Activated T-cell treated with anti-CD3 and anti-CD28 coated beads, Interleukin-2, amount 50 U/mL, for 72 hours (primary cell): ENCODE measurements at regions not wholly inside any gene's neighbourhood (a gene's known extent, or its start where the extent isn't known, plus 50 kb on each side); places are given as distances from the start of the nearest gene placed in this dataset.

Experiments
- ATAC-seq, 2 donors: fragments of 150-1000 bp; cut with Tn5 transposase; replicated peaks in 1 of 2; 2 replicates each; pipeline ENCODE4 v1.10.0; 2021; ENCODE audit warnings: moderate library complexity in 2 of 2, mild to moderate bottlenecking in 1 of 2
- DNase-seq, 2 donors: peaks; one replicate each; pipeline ENCODE4 v3.0.0; 2021 to 2022; ENCODE audit warnings: mixed read lengths in 1 of 2
- H3K27ac Mint-ChIP-seq: one replicate; pipeline ENCODE4 v1.8.0; 2022; ENCODE audit warnings: mild to moderate bottlenecking, moderate library complexity, mixed read lengths
- H3K27me3 Mint-ChIP-seq: one replicate; pipeline ENCODE4 v1.8.0; 2022; ENCODE audit warnings: low read depth, mixed read lengths
- H3K36me3 Mint-ChIP-seq, 2 donors: one replicate each; pipeline ENCODE4 v1.8.0; 2022; ENCODE audit warnings: mixed read lengths in 2 of 2, mild to moderate bottlenecking in 1 of 2; ENCODE audit not compliant: insufficient read depth in 2 of 2
- H3K4me1 Mint-ChIP-seq: one replicate; pipeline ENCODE4 v1.8.0; 2022; ENCODE audit warnings: low read depth, mixed read lengths
- H3K4me3 Mint-ChIP-seq, 2 donors: one replicate each; pipeline ENCODE4 v1.8.0; 2022; ENCODE audit warnings: mild to moderate bottlenecking in 2 of 2, mixed read lengths in 2 of 2, moderate library complexity in 2 of 2
- H3K9me3 Mint-ChIP-seq, 2 donors: one replicate each; pipeline ENCODE4 v1.8.0; 2022; ENCODE audit warnings: mixed read lengths in 2 of 2

DNA sequence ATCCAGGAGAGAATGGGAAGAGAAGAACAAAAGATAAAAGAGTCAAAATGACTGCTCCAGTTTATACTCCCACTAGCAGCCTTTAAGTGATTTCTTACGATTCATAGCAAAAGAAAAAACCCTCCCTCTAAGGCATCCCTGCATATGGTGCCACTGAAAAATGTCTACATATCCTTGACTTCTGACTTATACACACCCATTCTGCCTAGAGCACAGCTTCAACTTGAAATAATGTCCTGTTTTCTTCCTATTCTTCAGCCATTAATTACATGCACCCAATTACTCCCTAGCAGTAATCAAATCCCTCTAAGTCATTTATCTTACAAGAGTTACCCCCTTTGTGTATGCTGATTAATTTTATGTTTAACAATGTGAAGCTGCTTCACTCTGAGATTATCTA, 393.5 kb downstream of the HTR7 start:
- Mint-ChIP-seq H3K9me3 (no peaks in the 10 kb centered on the region), H3K36me3 (no peaks in the 10 kb centered on the region), H3K4me1 (no peaks in the 10 kb centered on the region), H3K4me3 (no peak overlapping the region), H3K27ac (no peak overlapping the region), H3K27me3 (no peaks in the 10 kb centered on the region)
- DNase-seq (no peak), ATAC-seq (no peak)

DNA sequence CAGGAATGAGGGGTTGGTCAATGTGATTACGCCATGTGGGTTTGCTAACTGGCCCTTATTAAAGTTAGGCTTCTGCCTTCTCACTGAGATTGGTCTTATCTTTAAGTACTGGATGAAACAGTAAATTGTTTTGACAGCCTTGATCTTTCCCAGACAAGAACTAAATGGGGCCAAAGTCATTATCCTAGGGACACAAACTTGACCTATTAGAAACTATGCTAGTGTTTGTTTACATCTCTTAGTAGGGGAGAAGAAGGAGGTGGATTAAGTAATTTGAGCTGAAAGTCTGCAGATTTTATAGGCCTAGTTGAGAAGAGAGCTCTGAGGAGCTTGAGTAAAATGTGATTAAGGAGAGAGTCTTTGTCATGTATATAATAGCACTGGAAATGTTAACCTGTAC, 386.9 kb downstream of the HTR7 start:
- Mint-ChIP-seq H3K9me3 (no peaks in the 10 kb centered on the region), H3K4me1 (no peaks in the 10 kb centered on the region), H3K4me3 (no peak overlapping the region), H3K36me3 (no peaks in the 10 kb centered on the region), H3K27ac (no peak overlapping the region), H3K27me3 (no peaks in the 10 kb centered on the region)
- ATAC-seq = no peak
- no peak for DNase-seq

DNA sequence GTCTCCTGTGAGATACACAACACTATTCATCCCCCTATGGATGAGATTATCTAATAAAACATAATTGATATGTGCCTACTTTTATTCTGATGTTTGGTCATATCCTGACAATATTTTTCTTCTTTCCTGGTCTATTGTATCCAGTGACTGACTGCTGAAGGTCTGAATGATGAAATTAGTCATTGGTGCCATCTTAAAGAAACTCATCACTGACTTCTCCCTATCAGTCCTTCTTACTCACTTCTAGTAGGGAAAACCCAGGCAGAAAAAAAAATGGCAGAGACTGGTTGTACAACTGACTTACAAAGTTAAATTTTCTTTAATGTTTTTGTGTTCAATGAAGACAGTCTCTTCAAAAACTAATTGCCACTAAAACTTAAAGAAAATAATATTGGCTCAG, 377.4 kb downstream of the HTR7 start:
- no peaks in the 10 kb centered on the region for H3K36me3 Mint-ChIP-seq
- H3K27ac Mint-ChIP-seq = no peak overlapping the region
- H3K4me1 Mint-ChIP-seq = no peaks in the 10 kb centered on the region
- no peak for DNase-seq
- no peak for ATAC-seq
- H3K4me3 Mint-ChIP-seq = no peak overlapping the region
- no peaks in the 10 kb centered on the region for H3K27me3 Mint-ChIP-seq
- H3K9me3 Mint-ChIP-seq = no peaks in the 10 kb centered on the region

DNA sequence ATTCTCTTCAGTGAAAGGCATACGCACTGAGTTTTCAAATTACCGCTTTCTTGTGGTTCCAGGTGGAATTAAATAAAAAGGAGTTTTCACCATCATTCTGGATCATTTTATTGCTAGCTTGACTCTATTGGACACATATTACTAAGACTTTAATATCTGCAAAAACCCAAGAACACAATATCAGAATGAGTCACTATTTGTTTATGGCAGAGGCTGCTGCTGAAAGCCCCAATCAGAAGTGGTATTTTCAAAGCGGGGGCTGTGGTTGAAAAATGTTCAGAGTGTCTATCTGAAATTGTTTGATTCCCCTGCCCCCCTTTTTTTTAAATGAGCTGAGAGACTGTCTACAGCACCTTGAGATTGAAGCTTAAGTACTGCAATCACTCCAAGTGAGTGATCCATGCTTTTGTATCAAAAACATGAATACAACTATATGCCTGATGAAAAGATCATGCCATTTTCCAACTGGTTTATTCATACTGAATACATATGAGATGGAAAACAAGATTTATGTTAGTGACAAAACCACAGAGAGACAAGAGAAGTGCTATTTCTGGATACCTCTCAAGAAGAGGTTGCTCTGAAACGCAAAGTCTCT, 376.4 kb downstream of the HTR7 start:
- Mint-ChIP-seq H3K36me3 (no peaks in the 10 kb centered on the region), H3K4me3 (no peak overlapping the region), H3K27me3 (no peaks in the 10 kb centered on the region), H3K9me3 (no peaks in the 10 kb centered on the region), H3K27ac (no peak overlapping the region), H3K4me1 (no peaks in the 10 kb centered on the region)
- ATAC-seq = no peak
- no peak for DNase-seq

DNA sequence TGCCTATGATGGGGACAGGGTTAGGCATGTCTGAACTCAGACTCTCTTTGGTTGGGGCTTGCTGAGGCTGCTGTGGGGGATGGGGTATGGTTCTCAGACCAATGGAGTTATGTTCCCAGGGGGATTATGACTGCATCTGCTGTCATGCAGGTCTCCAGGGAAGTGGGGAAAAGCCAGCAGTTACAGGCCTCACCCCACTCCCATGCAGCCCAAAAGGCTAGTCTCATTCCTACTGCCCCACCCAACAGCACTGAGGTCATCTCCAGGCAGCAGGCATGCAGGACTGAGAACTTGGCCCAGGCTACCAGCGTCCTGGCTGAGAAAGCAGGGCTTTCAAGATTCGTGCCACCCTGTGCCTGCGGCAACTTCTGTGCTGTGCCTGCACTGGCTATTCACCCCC, 373.3 kb downstream of the HTR7 start:
- ATAC-seq = no peak

DNA sequence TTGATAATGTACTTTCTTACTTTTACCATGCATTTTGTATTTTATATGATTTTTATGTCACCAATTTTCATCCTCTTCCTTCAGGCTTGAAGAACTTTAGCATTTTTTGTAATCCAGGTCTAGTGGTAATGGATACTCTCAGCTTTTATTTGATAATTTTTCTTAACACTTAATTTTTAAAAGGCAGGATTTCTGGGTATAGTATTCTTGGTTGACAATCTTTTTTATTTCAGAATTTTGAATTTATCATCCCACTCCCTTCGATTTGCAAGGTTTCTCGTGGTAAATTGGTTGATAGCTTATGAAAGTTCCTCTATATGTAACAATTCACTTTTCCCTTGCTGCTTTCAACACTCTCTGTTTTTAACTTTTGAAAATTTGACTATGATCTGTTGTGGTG, 363.7 kb downstream of the HTR7 start:
- H3K4me3 Mint-ChIP-seq = no peak overlapping the region
- no peaks in the 10 kb centered on the region for H3K4me1 Mint-ChIP-seq
- no peak overlapping the region for H3K27ac Mint-ChIP-seq
- H3K36me3 Mint-ChIP-seq = peaks cover 4 to 5% of the 10 kb centered on the region in 2 donors
- H3K27me3 Mint-ChIP-seq = no peaks in the 10 kb centered on the region
- no peak for ATAC-seq
- H3K9me3 Mint-ChIP-seq = peaks cover 18% of the 10 kb centered on the region in 2 donors
- DNase-seq = no peak

More for the DNA sequence above, 373.3 kb downstream of the HTR7 start:
- Mint-ChIP-seq H3K36me3 (no peaks in the 10 kb centered on the region), H3K4me3 (no peak overlapping the region), H3K27ac (no peak overlapping the region), H3K27me3 (no peaks in the 10 kb centered on the region), H3K4me1 (no peaks in the 10 kb centered on the region), H3K9me3 (peaks cover 0 to 3% of the 10 kb centered on the region in 2 donors)
- no peak for DNase-seq

DNA sequence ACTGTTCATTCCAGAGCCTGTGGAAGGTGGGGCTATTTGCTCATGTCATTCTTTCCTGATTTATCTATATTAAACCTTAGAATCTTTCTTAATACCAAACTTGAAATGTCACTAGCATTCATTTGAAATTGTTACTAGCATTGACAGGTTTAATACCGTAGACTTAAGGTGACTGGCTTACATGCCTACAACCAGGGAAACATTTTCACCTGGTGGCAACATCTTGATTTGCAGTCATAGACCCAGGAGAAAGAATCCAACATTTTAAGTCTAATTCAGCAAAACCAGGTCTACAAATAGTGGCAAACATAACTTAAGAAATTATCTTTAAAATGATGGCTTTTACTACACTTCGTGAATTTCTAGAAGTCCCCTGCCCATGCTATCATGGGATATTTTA, 353.7 kb downstream of the HTR7 start:
- H3K27me3 Mint-ChIP-seq = no peaks in the 10 kb centered on the region

DNA sequence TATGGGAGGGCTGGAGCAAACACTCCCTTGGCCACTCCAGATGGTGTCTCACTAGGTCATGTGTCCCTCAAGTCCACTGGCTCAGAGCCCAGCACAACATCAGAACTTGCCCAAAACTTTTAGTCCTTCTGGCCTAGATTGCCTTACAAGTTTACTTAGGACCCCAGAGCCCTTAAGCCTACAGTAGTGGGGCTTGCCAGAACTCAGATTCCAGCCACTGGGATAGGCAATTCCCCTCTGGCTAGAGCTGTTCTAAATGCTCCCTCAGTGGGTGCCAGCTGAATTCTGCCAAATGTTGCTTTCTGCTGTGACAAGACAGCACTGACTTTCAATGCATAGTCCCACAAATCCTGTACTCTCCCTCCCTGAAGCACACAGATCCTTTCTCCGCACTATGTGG, 331.1 kb downstream of the HTR7 start:
- H3K27ac Mint-ChIP-seq = no peak overlapping the region

More for the DNA sequence above, 353.7 kb downstream of the HTR7 start:
- ATAC-seq (no peak), DNase-seq (no peak)
- Mint-ChIP-seq H3K9me3 (peaks cover 2% of the 10 kb centered on the region in 2 donors), H3K27ac (no peak overlapping the region), H3K4me3 (no peak overlapping the region), H3K4me1 (no peaks in the 10 kb centered on the region), H3K36me3 (no peaks in the 10 kb centered on the region)

DNA sequence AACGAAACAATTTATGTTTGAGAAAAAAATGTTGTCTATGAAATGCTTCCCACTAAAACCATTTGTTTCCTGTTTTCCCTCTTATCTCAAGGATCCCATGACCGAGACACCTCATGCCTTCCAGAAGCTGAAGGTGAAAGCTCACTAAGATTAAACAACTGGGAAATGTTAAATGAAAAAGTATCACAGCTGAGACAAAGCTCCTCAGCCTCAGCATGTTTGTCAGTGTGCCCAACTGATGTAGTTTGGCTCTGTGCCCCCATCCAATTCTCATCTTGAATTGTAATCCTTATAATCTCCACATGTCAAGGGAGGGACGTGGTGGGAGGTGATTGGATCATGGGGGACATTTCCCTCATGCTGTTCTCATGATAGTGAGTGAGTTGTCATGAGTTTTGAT, 327.3 kb downstream of the HTR7 start:
- DNase-seq (no peak), ATAC-seq (no peak)
- Mint-ChIP-seq H3K4me1 (no peaks in the 10 kb centered on the region), H3K36me3 (no peaks in the 10 kb centered on the region), H3K9me3 (peaks cover 0 to 3% of the 10 kb centered on the region in 2 donors), H3K27ac (no peak overlapping the region), H3K27me3 (no peaks in the 10 kb centered on the region), H3K4me3 (no peak overlapping the region)

More for the DNA sequence above, 331.1 kb downstream of the HTR7 start:
- ATAC-seq (no peak), DNase-seq (no peak)
- H3K27me3 Mint-ChIP-seq = peaks cover 7% of the 10 kb centered on the region
- no peak overlapping the region for H3K4me3 Mint-ChIP-seq
- H3K9me3 Mint-ChIP-seq = peaks cover 4 to 6% of the 10 kb centered on the region in 2 donors
- H3K4me1 Mint-ChIP-seq = no peaks in the 10 kb centered on the region
- no peaks in the 10 kb centered on the region for H3K36me3 Mint-ChIP-seq

DNA sequence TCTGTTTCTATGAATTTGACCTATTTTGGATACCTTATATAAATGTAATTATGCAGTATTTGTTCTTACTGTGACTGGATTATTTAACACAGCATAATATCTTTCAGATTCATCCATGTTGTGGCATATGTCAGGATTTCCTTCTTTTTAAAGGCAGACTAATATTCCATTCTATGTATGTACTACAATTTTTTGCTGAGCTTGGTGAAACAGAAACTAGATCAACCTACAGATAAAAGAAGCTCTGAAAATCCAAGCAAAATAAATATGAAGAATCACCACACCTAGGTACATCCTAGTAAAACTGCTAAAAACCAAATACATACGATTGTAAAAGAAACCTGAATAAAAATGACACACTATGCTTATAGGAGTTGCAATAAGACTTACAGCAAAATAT, 300.5 kb downstream of the HTR7 start:
- no peaks in the 10 kb centered on the region for H3K27me3 Mint-ChIP-seq
- DNase-seq (no peak), ATAC-seq (no peak)
- H3K9me3 Mint-ChIP-seq = no peaks in the 10 kb centered on the region
- no peaks in the 10 kb centered on the region for H3K4me1 Mint-ChIP-seq
- no peak overlapping the region for H3K4me3 Mint-ChIP-seq
- H3K27ac Mint-ChIP-seq = no peak overlapping the region
- peaks cover 0 to 2% of the 10 kb centered on the region in 2 donors for H3K36me3 Mint-ChIP-seq

DNA sequence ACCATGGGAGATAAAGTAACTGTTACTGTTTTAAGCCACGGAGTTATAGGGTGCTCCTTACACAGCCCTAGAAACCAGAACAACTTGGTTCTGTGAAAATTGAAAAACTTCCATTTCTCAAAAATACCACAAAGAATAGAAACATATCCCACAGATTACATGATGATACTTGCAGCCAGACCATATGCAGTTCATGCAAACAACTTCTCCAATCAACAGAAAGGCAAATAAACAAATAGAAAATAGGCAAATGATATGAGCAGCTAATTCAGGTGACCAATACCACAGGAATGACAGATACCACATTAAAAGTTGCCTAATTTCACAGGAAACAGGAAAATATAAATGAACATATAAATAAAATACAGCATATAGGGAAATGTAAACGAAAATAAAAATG, 297.5 kb downstream of the HTR7 start:
- Mint-ChIP-seq H3K4me1 (no peaks in the 10 kb centered on the region), H3K9me3 (no peaks in the 10 kb centered on the region), H3K36me3 (peaks cover 0 to 2% of the 10 kb centered on the region in 2 donors), H3K27ac (no peak overlapping the region), H3K27me3 (no peaks in the 10 kb centered on the region), H3K4me3 (no peak overlapping the region)
- DNase-seq (no peak), ATAC-seq (no peak)

DNA sequence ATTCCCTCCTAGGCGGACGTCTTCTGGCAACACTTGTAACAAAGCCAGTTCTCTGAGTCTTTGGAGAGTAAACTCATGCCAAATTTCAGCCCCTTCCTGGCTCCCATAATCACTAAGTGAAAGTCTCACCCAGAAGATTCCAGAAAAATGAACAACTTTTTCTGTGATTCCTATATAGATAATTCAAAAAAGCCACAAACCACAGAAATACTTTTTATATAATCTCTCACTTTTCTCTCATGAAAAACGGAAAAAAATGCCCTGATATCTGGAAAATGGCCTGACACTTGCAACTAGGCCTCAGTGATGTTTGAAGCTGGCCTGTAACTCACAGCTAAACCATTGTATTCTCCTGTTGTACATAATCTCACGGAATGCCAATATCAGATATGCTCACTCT, 296.2 kb downstream of the HTR7 start:
- peaks cover 0 to 2% of the 10 kb centered on the region in 2 donors for H3K36me3 Mint-ChIP-seq
- DNase-seq = no peak
- H3K9me3 Mint-ChIP-seq = no peaks in the 10 kb centered on the region
- H3K4me1 Mint-ChIP-seq = no peaks in the 10 kb centered on the region
- H3K4me3 Mint-ChIP-seq = no peak overlapping the region
- no peak overlapping the region for H3K27ac Mint-ChIP-seq
- H3K27me3 Mint-ChIP-seq = no peaks in the 10 kb centered on the region
- ATAC-seq = no peak

DNA sequence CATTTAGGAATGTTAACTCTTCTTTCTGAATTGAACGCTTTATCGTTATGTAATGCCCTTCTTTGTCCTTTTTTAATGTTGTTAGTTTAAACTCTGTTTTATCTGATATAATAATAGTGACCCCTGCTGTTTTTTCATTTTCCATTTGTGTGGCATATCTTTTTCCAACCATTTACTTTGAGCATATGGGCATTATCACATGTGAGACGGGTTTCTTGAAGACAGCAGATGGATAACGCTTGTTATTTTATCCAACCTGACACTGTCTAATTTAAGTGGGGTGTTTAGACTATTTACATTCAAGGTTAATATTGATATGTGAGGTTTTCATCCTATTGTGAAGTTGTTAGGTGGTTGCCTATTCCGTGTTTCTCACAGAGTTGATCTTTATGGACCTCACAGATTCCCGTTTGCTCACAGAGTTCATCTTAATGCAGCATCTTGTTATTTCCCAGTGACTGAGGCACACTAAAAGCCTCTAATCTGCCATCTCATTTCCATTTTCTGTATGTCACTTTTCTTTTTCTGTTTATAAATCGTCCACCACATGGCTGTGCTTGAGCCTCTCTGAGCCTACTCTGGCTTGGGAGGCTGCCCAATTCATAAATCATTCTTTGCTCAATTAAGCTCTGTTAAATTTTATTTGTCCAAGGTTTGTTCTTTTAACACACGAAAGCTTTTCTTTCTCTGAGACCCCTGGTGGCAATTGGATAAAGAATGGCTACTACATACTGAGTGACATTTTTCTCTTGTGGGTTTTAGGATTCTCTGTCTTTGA, 286.2 kb downstream of the HTR7 start:
- DNase-seq (no peak), ATAC-seq (no peak)
- H3K27me3 Mint-ChIP-seq = no peaks in the 10 kb centered on the region
- H3K9me3 Mint-ChIP-seq = peaks cover 3 to 4% of the 10 kb centered on the region in 2 donors
- H3K27ac Mint-ChIP-seq = no peak overlapping the region
- no peaks in the 10 kb centered on the region for H3K4me1 Mint-ChIP-seq
- no peaks in the 10 kb centered on the region for H3K36me3 Mint-ChIP-seq
- no peak overlapping the region for H3K4me3 Mint-ChIP-seq

DNA sequence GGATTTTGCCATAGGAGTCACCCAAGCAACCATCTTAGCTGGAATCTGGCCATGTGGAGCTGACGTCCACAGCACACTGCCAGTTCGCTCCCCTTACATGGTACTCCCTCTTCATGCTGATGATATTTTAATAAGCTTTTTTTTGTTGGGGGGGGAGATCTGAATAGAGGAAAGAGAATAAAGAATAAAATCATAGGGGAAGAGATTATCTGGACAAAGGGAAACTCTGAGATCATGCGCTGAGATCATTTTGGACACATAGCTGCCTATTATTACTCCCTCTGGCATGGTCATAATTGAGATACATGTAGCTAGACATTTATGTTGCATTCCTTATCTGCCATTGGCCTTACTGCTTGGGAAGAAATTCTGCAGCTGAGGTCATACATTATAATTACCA, 282.7 kb downstream of the HTR7 start:
- Mint-ChIP-seq H3K36me3 (no peaks in the 10 kb centered on the region), H3K4me3 (no peak overlapping the region), H3K27ac (no peak overlapping the region), H3K4me1 (no peaks in the 10 kb centered on the region), H3K27me3 (no peaks in the 10 kb centered on the region), H3K9me3 (peaks cover 3 to 4% of the 10 kb centered on the region in 2 donors)
- DNase-seq = no peak
- ATAC-seq = no peak
